Osteoblast (primary cell): ENCODE measurements at regions not wholly inside any gene's neighbourhood (a gene's known extent, or its start where the extent isn't known, plus 50 kb on each side); places are given as distances from the start of the nearest gene placed in this dataset.

Experiments used
- DNase-seq: peaks from one replicate; pipeline ENCODE4 v3.0.0; 2011; ENCODE audit warnings: low spot score, mixed read lengths; ENCODE audit not compliant: insufficient read length; ENCODE audit errors: missing footprints
- H2AFZ ChIP-seq: 2 replicates; pipeline ENCODE4 v1.6.0; 2011; ENCODE audit warnings: mild to moderate bottlenecking, low read length
- H3K27ac ChIP-seq: 2 replicates; pipeline ENCODE4 v1.5.1; 2011; ENCODE audit warnings: mild to moderate bottlenecking, low read depth, low read length, moderate library complexity
- H3K27me3 ChIP-seq: 2 replicates; pipeline ENCODE4 v1.6.0; 2012; ENCODE audit warnings: mild to moderate bottlenecking, control low read depth, inconsistent platforms, low read length, moderate library complexity; ENCODE audit not compliant: insufficient read depth
- H3K36me3 ChIP-seq: 2 replicates; pipeline ENCODE4 v1.5.1; 2011; ENCODE audit warnings: mild to moderate bottlenecking, low read length, control low read depth, moderate library complexity; ENCODE audit not compliant: insufficient read depth
- H3K4me1 ChIP-seq: 2 replicates; pipeline ENCODE4 v1.5.1; 2011; ENCODE audit warnings: mild to moderate bottlenecking, low read length, control low read depth, moderate library complexity; ENCODE audit not compliant: insufficient read depth
- H3K4me2 ChIP-seq: 2 replicates; pipeline ENCODE4 v1.6.0; 2011; ENCODE audit warnings: mild to moderate bottlenecking, low read length; ENCODE audit not compliant: insufficient read depth
- H3K4me3 ChIP-seq: fragments of 200-600 bp; sonication (generic); 3 replicates; pipeline ENCODE4 v1.5.1; 2012; ENCODE audit warnings: mild to moderate bottlenecking, low read length, inconsistent platforms; ENCODE audit not compliant: insufficient read depth
- H3K79me2 ChIP-seq: 2 replicates; pipeline ENCODE4 v1.6.0; 2012; ENCODE audit warnings: mild to moderate bottlenecking, low read length, control low read depth, inconsistent platforms; ENCODE audit not compliant: insufficient read depth
- H3K9me3 ChIP-seq: 2 replicates; pipeline ENCODE4 v1.5.1; 2011; ENCODE audit warnings: low read depth, low read length, control low read depth
- H4K20me1 ChIP-seq: 2 replicates; pipeline ENCODE4 v1.6.0; 2012; ENCODE audit warnings: mild to moderate bottlenecking, low read length, control low read depth; ENCODE audit not compliant: insufficient read depth
- CTCF ChIP-seq: IDR thresholded peaks from 2 replicates; pipeline ENCODE4 v1.5.1; 2011; ENCODE audit warnings: mild to moderate bottlenecking, low read depth, low read length, moderate library complexity; ENCODE audit errors: extremely low read depth

- no peak for TF ChIP-seq CTCF
- no peaks in the 10 kb centered on the region for H3K36me3 ChIP-seq
- no peaks in the 10 kb centered on the region for H4K20me1 ChIP-seq
- no peak overlapping the region for H3K4me2 ChIP-seq
- H3K4me1 ChIP-seq = no peaks in the 10 kb centered on the region
- no peaks in the 10 kb centered on the region for H3K79me2 ChIP-seq
- no peak overlapping the region for H3K4me3 ChIP-seq
- H2AFZ ChIP-seq = no peak overlapping the region
- no peak overlapping the region for H3K27ac ChIP-seq
- H3K9me3 ChIP-seq = no peaks in the 10 kb centered on the region
- no peaks in the 10 kb centered on the region for H3K27me3 ChIP-seq
- DNase-seq = no peak
Measured at GRCh38 chr2:114161371-114161770, 271.5 kb downstream of the ACTR3 start.

GRCh38 chr2:114167799-114168198 is 274.6 kb upstream of the DPP10 start:
- Histone ChIP-seq H3K27ac (no peak overlapping the region), H3K9me3 (no peaks in the 10 kb centered on the region), H3K36me3 (no peaks in the 10 kb centered on the region), H4K20me1 (no peaks in the 10 kb centered on the region), H3K4me1 (no peaks in the 10 kb centered on the region), H3K79me2 (no peaks in the 10 kb centered on the region), H3K4me3 (no peak overlapping the region), H2AFZ (no peak overlapping the region), H3K27me3 (no peaks in the 10 kb centered on the region), H3K4me2 (no peak overlapping the region)
- no peak for TF ChIP-seq CTCF
- DNase-seq = no peak

- no peak for TF ChIP-seq CTCF
- H3K9me3 ChIP-seq = no peaks in the 10 kb centered on the region
- H2AFZ ChIP-seq = no peak overlapping the region
- H3K4me3 ChIP-seq = no peak overlapping the region
- H3K4me2 ChIP-seq = no peak overlapping the region
- H3K36me3 ChIP-seq = no peaks in the 10 kb centered on the region
- H3K79me2 ChIP-seq = no peaks in the 10 kb centered on the region
- no peak overlapping the region for H3K27ac ChIP-seq
- H4K20me1 ChIP-seq = no peaks in the 10 kb centered on the region
- DNase-seq = no peak
- H3K27me3 ChIP-seq = no peaks in the 10 kb centered on the region
- no peaks in the 10 kb centered on the region for H3K4me1 ChIP-seq
Measured at GRCh38 chr2:114170070-114170469, 272.4 kb upstream of the DPP10 start.

GRCh38 chr2:114175507-114175906 is 266.9 kb upstream of the DPP10 start:
- H3K27me3 ChIP-seq = no peaks in the 10 kb centered on the region
- H3K9me3 ChIP-seq = no peaks in the 10 kb centered on the region
- no peaks in the 10 kb centered on the region for H4K20me1 ChIP-seq
- no peak overlapping the region for H3K27ac ChIP-seq
- no peak overlapping the region for H3K4me3 ChIP-seq
- H2AFZ ChIP-seq = no peak overlapping the region
- H3K4me1 ChIP-seq = no peaks in the 10 kb centered on the region
- DNase-seq = no peak
- no peaks in the 10 kb centered on the region for H3K79me2 ChIP-seq
- H3K4me2 ChIP-seq = no peak overlapping the region
- no peaks in the 10 kb centered on the region for H3K36me3 ChIP-seq
- TF ChIP-seq CTCF = no peak
